ENCODE measurements at regions not wholly inside any gene's neighbourhood (a gene's known extent, or its start where the extent isn't known, plus 50 kb on each side); places are given as distances from the start of the nearest gene placed in this dataset.

DNA sequence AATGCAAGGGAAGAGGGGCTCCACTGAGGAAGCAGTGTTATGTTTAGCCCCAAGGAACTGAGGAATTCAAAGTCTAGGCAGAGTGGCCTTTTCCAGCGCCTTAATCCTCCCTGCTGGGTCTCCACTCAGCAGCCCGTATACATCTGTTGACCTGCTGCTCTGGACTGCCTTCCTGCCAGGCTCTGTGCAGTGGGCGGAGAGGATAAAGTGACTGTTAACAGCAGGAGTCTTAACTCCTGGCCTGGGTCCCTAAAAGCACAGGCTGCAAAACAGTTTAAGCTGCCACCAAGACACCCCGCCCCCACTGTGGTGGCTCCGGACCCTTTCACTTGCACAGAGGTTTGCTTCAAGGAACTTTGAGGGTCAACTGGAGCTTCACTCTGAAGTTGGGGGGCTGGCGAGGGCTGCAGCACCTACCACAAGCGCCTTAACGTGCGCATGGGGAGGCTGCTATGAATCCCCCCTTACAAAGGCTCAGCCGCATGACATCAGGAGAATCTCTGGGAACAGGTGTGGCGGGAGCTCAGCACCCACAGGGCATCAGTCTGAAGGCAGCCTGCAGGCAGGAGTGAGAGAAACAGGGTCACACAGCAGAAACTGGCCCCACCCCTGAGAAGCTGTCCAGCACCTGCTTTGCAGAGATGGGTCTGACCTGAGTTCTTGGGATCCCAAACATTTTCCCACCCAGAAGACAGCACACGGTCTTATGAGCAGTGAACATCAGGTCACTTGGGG is 358.2 kb upstream of the GATB start (continued):
- TF ChIP-seq, protein P1, sequence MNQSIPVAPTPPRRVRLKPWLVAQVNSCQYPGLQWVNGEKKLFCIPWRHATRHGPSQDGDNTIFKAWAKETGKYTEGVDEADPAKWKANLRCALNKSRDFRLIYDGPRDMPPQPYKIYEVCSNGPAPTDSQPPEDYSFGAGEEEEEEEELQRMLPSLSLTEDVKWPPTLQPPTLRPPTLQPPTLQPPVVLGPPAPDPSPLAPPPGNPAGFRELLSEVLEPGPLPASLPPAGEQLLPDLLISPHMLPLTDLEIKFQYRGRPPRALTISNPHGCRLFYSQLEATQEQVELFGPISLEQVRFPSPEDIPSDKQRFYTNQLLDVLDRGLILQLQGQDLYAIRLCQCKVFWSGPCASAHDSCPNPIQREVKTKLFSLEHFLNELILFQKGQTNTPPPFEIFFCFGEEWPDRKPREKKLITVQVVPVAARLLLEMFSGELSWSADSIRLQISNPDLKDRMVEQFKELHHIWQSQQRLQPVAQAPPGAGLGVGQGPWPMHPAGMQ (IDR thresholded peaks at IDR 0.05; ENCODE audit: borderline replicate concordance), result no peak

DNA sequence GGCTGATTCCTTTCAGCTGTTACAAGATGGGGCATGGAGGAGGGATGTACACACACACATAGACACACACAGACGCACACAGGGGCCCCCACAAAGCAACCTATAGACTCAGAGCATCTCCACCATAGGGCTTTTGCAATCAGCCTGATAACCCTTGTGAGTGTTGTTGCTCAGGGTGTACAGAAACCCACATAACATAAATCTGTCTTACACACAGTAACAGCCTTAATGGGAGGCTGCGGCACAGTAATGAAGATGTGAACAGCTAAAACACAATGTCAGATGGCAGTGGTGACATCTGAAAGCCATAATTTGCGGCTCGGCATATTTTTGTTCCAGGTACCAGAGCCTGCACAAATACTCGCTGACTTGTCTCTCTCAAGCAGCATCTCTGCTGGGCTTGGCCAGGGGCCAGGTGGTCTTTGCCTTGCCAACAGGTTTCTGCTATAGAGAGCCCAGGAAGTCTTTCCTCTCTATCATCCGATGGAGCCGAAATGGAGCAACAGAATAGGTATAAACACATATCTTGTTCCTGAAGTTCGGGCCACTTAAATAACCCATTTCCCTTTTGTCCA is 357.2 kb upstream of the GATB start:
- Histone ChIP-seq H3K9me3 (replicated peaks; ENCODE audit: control insufficient read depth, insufficient read depth, low read length) (no peaks in the 10 kb centered on the region), H4K20me1 (ENCODE audit: control insufficient read depth, insufficient read depth) (no peaks in the 10 kb centered on the region), H3K4me2 (ENCODE audit: control insufficient read depth, insufficient read depth) (no peak overlapping the region), H3K27me3 (replicated peaks in 1 of 2; ENCODE audit: control insufficient read depth in 2 of 2, insufficient read depth in 2 of 2, low read length in 1 of 2) (no peaks in the 10 kb centered on the region), H3K9ac (ENCODE audit: control insufficient read depth, insufficient read depth, low read length) (no peak overlapping the region), H3K36me3 (ENCODE audit: control insufficient read depth in 2 of 2, insufficient read depth in 2 of 2, low read length in 1 of 2) (no peaks in the 10 kb centered on the region), H3K79me2 (ENCODE audit: control insufficient read depth, insufficient read depth, low read length) (no peaks in the 10 kb centered on the region), H3K27ac (ENCODE audit: control insufficient read depth, insufficient read depth) (no peak overlapping the region), H3K4me3 (no peak overlapping the region), H3K4me1 (ENCODE audit: control insufficient read depth, insufficient read depth, low read length) (peaks cover 3% of the 10 kb centered on the region; the same call in 1 of the 2 replicates), H2AFZ (ENCODE audit: control insufficient read depth, low read depth, low read length) (no peak overlapping the region)
- DNase-seq (ENCODE audit: low read depth, low spot score) (no peak), ATAC-seq (no peak), FAIRE-seq (no peak)
- WGBS (ENCODE audit: insufficient coverage, insufficient replicate concordance, low lambda C conversion rate, missing lambda C conversion rate), result 63% methylated on average over 8 of the region's 8 CpGs
- POLR2A ChIA-PET, result interaction anchor here (0.6 kb wide), 1 partner anchor 88 kb away, joined by 3 read pairs; no protein-coding TSS in a partner anchor
- RAD21 ChIA-PET (ENCODE audit: unreplicated experiment), result no interaction called here
- intact Hi-C loops (cut with micrococcal nuclease; ENCODE audit: unreplicated experiment) (no loop called here), in situ Hi-C loops (cut with MboI) (no loop called here)
- BruUV-seq (replicated peaks), result no TSS peak
- CTCF ChIA-PET, result no interaction called here
- no peak for TF ChIP-seq SIN3A (IDR thresholded peaks at IDR 0.05; ENCODE audit: low read depth, low read length)
- TF ChIP-seq, protein P2, sequence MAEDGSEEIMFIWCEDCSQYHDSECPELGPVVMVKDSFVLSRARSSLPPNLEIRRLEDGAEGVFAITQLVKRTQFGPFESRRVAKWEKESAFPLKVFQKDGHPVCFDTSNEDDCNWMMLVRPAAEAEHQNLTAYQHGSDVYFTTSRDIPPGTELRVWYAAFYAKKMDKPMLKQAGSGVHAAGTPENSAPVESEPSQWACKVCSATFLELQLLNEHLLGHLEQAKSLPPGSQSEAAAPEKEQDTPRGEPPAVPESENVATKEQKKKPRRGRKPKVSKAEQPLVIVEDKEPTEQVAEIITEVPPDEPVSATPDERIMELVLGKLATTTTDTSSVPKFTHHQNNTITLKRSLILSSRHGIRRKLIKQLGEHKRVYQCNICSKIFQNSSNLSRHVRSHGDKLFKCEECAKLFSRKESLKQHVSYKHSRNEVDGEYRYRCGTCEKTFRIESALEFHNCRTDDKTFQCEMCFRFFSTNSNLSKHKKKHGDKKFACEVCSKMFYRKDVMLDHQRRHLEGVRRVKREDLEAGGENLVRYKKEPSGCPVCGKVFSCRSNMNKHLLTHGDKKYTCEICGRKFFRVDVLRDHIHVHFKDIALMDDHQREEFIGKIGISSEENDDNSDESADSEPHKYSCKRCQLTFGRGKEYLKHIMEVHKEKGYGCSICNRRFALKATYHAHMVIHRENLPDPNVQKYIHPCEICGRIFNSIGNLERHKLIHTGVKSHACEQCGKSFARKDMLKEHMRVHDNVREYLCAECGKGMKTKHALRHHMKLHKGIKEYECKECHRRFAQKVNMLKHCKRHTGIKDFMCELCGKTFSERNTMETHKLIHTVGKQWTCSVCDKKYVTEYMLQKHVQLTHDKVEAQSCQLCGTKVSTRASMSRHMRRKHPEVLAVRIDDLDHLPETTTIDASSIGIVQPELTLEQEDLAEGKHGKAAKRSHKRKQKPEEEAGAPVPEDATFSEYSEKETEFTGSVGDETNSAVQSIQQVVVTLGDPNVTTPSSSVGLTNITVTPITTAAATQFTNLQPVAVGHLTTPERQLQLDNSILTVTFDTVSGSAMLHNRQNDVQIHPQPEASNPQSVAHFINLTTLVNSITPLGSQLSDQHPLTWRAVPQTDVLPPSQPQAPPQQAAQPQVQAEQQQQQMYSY (CRISPR knock-in tag; IDR thresholded peaks at IDR 0.05), result no peak
- SMC1A ChIA-PET (ENCODE audit: uncharacterized antibody, unreplicated experiment), result no interaction called here

All from GM12878 (cell line).